ENCODE measurements at regions not wholly inside any gene's neighbourhood (a gene's known extent, or its start where the extent isn't known, plus 50 kb on each side); places are given as distances from the start of the nearest gene placed in this dataset.

DNA sequence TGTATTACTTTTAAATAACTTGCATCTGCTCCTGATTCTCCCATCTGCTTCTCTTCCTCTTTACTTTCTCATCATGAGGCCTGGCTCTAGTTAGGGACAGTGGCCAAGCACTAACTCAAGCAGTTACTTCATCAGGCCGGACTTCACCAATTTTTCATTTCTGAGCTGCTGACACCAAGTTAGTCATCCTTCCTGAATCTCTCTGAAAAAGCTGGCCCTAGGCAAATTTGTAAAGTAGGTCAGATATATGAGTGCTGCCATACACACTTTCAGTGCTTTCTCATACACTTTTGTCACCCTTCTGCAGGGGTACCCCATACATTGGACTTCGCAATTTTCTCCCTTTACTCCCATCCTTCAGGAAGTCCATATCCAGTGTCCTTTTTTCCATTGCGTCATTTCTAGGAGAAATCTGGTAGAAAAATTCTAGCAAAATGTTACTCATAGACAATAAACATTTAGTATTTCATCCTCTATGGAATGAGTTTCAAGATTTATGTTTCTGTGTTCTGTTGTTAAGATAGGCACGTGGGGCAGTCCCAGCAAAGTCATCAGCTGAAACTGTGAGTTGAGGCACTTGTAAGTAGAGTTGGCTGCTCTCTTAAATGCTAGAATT lies 276.8 kb upstream of the TMPO start:
- Histone ChIP-seq H3K4me3 (no peak overlapping the region), H3K27ac (peak overlapping the region in 1 of 5 donors; percentile 32), H3K36me3 (no peaks in the 10 kb centered on the region), H3K27me3 (no peaks in the 10 kb centered on the region), H3K9me3 (peaks cover 0 to 10% (median 2%) of the 10 kb centered on the region in 4 donors), H3K4me1 (no peaks in the 10 kb centered on the region)
- TF ChIP-seq POLR2A (IDR thresholded peaks at IDR 0.05) (no peak), POLR2AphosphoS5 (IDR thresholded peaks at IDR 0.05) (peak in 1 of 3 donors; percentile 2)
- intact Hi-C loops (cut with DNase I; ENCODE audit: low total_unique reads) = no loop called here
- WGBS, 5 donors = 61 to 77% (median 71%) methylated on average over 4 of the region's 4 CpGs
- DNase-seq = peak in 1 of 2 donors; percentile 72

- Histone ChIP-seq H3K27ac (no peak overlapping the region), H3K4me1 (no peaks in the 10 kb centered on the region), H3K36me3 (no peaks in the 10 kb centered on the region), H3K27me3 (no peaks in the 10 kb centered on the region), H3K4me3 (no peak overlapping the region), H3K9me3 (no peaks in the 10 kb centered on the region)
- intact Hi-C loops (cut with DNase I; ENCODE audit: low total_unique reads) = no loop called here
- no peak for TF ChIP-seq POLR2A (IDR thresholded peaks at IDR 0.05)
- no peak for TF ChIP-seq EP300 (IDR thresholded peaks at IDR 0.05)
- no peak for TF ChIP-seq POLR2AphosphoS5 (IDR thresholded peaks at IDR 0.05)
- TF ChIP-seq, protein P1, sequence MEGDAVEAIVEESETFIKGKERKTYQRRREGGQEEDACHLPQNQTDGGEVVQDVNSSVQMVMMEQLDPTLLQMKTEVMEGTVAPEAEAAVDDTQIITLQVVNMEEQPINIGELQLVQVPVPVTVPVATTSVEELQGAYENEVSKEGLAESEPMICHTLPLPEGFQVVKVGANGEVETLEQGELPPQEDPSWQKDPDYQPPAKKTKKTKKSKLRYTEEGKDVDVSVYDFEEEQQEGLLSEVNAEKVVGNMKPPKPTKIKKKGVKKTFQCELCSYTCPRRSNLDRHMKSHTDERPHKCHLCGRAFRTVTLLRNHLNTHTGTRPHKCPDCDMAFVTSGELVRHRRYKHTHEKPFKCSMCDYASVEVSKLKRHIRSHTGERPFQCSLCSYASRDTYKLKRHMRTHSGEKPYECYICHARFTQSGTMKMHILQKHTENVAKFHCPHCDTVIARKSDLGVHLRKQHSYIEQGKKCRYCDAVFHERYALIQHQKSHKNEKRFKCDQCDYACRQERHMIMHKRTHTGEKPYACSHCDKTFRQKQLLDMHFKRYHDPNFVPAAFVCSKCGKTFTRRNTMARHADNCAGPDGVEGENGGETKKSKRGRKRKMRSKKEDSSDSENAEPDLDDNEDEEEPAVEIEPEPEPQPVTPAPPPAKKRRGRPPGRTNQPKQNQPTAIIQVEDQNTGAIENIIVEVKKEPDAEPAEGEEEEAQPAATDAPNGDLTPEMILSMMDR (IDR thresholded peaks at IDR 0.05) = no peak
- DNase-seq = no peak
- 70 to 83% (median 76%) methylated on average over 1 of the region's 1 CpG for WGBS, 5 donors
Observed at GRCh38 chr12:98243190-98243589, 272.2 kb upstream of the TMPO start.

DNA sequence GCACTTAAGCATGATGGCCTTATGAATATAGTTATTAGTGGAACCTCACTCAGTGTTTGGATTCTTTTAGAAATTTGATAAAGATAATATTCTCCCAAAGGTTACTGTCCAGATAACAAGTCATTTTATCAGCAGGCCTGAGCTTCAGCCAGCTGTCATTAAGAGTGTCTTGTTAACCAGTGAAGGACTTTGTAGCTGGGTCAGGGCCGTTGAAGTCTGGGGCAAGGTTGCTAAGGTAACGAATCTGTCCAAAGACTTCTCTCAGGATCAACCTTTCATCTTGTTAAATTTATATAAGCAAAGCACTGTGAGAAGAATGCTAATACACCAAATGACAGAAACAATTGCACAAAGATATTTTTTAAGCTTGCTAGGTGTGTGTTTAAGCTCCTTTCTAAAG lies 271.3 kb upstream of the TMPO start:
- TF ChIP-seq, protein P1 (IDR thresholded peaks at IDR 0.05) = no peak
- TF ChIP-seq EP300 (IDR thresholded peaks at IDR 0.05) (no peak), POLR2AphosphoS5 (IDR thresholded peaks at IDR 0.05) (no peak), POLR2A (IDR thresholded peaks at IDR 0.05) (no peak)
- no peak for DNase-seq

DNA sequence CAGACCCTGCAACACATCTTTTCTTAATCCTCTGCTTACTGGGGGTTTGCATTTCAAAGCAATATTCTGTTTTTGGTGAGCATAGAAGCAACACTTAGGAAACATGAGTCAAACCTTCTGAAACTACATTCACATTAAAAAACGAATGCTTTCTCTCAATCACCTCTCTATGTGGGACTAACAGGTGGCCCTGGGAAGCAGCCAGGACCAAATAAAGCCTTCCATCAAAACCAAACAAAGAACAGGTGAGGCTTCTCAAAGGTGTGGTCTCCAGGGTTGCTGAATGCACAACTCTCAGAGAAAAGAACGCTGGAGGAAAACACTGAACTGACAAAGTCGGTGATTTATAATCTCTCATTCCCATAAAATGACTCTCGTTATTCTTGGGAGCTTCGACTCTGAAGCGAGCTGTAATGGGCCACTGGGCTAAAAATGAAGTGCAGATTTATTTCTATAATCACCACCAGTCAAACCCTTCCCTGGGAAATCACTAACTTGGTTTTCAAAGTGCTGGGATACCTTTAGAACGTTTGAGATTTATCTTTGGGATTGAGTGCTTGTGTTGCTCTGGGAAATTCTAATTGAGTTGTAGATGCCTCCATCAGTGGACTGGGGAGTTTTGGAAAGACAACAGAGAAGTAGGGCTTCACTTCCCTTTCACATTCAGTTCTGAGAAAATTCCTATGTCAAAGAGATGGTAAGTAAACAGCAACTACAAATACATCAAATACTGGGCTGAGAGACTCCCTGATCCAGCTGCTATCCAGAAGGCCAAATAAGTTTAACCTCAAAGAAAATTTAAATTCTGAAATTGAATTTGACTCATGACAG lies 262.0 kb upstream of the TMPO start:
- Histone ChIP-seq H3K4me1 (no peaks in the 10 kb centered on the region), H3K27ac (no peak overlapping the region), H3K36me3 (no peaks in the 10 kb centered on the region), H3K9me3 (no peaks in the 10 kb centered on the region), H3K4me3 (no peak overlapping the region), H3K27me3 (no peaks in the 10 kb centered on the region)
- intact Hi-C loops (cut with DNase I; ENCODE audit: low total_unique reads) = no loop called here
- WGBS, 5 donors = 29 to 48% (median 40%) methylated on average over 7 of the region's 7 CpGs
- TF ChIP-seq, protein P1 (IDR thresholded peaks at IDR 0.05) = no peak
- TF ChIP-seq POLR2A (IDR thresholded peaks at IDR 0.05) (no peak), POLR2AphosphoS5 (IDR thresholded peaks at IDR 0.05) (no peak), EP300 (IDR thresholded peaks at IDR 0.05) (no peak)
- peak in 1 of 2 donors; percentile 5 for DNase-seq

More for the DNA sequence above, 271.3 kb upstream of the TMPO start:
- no peaks in the 10 kb centered on the region for H3K4me1 ChIP-seq
- no peaks in the 10 kb centered on the region for H3K27me3 ChIP-seq
- 34 to 59% (median 46%) methylated on average over 2 of the region's 2 CpGs for WGBS, 5 donors
- H3K4me3 ChIP-seq = no peak overlapping the region
- no peak overlapping the region for H3K27ac ChIP-seq
- H3K9me3 ChIP-seq = no peaks in the 10 kb centered on the region
- no peaks in the 10 kb centered on the region for H3K36me3 ChIP-seq
- intact Hi-C loops (cut with DNase I; ENCODE audit: low total_unique reads) = no loop called here

Measured in stomach (tissue), 8 donors.